GM12874 (cell line): ENCODE measurements at regions not wholly inside any gene's neighbourhood (a gene's known extent, or its start where the extent isn't known, plus 50 kb on each side); places are given as distances from the start of the nearest gene placed in this dataset.

Source experiments
- TF ChIP-seq, protein P1 (sequence below): IDR thresholded peaks from 2 replicates; pipeline ENCODE4 v1.5.1; 2011; ENCODE audit warnings: low read depth, mild to moderate bottlenecking, control low read depth, low read length, moderate library complexity; ENCODE audit not compliant: insufficient read depth

DNA sequence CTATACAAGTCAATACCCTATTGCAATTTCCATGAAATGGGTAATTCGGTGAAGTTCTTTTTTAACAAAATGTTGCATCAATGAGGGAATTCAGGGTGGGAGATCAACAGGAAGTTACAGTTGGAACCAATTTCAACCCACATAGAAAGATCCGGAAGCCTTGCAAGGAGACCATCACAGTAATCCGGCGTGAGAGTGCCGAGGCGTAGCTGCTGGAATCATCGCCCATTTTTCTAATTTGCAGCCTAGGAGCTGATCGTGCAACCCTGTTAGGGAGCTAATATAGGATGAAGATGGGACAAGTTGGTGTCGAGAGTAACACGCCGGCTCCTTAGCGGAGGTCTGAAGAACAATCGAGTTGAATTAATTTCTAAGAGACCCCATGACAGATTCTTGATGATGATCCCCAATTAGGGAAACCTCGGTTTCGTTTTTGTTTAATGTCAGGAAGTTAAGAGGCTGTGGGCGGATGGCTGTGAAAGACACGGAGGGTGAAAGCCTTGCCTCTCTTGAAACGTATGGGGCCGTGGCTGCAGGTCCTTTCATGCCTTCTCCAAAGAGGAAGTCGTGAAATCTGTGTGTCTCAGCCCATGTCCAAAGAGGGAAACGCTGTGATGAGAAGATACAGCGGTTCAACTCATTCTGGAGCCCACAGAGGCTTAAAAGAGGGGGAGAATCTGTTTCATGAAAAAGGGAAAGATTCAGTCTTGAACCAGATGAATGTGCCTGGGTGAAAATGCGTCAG is 51.2 kb upstream of the CARD11 start:
- TF ChIP-seq, protein P1, sequence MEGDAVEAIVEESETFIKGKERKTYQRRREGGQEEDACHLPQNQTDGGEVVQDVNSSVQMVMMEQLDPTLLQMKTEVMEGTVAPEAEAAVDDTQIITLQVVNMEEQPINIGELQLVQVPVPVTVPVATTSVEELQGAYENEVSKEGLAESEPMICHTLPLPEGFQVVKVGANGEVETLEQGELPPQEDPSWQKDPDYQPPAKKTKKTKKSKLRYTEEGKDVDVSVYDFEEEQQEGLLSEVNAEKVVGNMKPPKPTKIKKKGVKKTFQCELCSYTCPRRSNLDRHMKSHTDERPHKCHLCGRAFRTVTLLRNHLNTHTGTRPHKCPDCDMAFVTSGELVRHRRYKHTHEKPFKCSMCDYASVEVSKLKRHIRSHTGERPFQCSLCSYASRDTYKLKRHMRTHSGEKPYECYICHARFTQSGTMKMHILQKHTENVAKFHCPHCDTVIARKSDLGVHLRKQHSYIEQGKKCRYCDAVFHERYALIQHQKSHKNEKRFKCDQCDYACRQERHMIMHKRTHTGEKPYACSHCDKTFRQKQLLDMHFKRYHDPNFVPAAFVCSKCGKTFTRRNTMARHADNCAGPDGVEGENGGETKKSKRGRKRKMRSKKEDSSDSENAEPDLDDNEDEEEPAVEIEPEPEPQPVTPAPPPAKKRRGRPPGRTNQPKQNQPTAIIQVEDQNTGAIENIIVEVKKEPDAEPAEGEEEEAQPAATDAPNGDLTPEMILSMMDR, result no peak

DNA sequence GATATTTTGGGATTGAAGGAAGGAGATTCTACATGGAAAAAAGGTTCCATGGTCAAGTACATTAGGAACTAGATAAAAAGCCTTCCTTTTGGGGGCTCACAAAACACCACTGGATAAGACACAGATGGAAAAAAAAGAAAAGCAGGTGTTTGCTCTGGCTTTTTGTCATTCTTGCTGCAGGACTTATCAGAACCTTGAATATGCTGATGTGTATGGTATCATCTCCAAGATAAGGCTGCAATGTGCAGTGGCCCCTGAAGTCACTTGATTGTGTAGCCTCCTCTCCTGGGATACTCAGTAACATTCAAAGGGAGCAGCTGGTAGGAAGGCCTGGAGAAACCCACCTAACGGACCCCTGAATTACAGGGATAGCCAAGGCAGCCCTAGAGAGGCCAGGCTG is 54.1 kb upstream of the CARD11 start:
- TF ChIP-seq, protein P1, result no peak

GRCh38 chr7:3102159-3102558 is 58.5 kb upstream of the CARD11 start:
- TF ChIP-seq, protein P1, result no peak

GRCh38 chr7:3103614-3104398 is 60.1 kb upstream of the CARD11 start:
- TF ChIP-seq, protein P1, result no peak

- TF ChIP-seq, protein P1, result no peak
Observed at GRCh38 chr7:3105856-3106255, 62.2 kb upstream of the CARD11 start.

DNA sequence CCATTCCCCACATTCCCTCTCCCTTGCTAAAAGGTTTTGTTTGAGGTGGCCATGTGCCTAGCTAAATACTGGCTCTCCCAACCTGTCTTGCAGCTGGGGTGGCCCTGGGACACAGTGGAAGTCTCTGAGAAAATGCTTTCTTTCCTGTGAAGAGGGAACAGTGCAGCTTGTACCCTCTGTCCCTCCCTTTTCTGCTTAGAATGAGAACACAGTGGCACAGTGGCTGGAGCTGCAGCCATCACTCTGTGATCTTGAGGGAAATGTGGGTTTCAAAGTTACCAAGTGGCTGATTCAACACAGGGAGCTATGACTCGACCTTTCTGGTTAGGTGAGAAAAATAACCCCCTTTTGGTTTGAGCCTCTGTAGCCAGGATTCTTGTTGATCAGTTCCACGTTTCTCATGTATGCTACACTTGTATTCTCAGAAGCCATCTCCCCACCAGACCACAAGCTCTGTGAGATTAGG is 62.7 kb upstream of the CARD11 start:
- TF ChIP-seq, protein P1, result no peak

DNA sequence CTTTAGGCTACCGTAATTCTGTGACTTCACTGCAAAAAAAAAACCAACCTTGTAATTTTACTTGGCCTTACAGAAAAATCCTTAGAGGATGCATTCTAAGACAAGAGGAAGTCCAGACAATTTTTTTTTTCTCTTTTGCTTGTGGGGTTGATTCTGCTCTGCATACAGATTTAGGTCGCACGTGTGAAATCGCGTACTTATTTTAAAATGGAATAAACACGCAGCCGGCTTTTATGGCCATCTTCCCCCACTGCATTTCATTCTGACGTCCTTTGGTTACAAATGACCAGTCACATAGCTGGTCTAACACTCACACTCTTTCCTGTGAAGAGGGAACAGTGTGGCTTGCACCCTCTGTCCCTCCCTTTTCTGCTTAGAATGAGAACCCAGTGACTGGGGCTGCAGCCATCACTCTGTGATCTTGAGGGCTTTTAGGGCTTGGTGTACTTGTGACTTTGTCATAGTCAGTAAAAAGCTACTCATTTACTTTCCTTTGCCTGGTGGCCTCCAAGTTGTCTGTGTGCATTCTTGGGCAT is 63.6 kb upstream of the CARD11 start:
- TF ChIP-seq, protein P1, result no peak
